Fibroblast of skin of back (primary cell): ENCODE measurements at regions not wholly inside any gene's neighbourhood (a gene's known extent, or its start where the extent isn't known, plus 50 kb on each side); places are given as distances from the start of the nearest gene placed in this dataset.

Source experiments
- DNase-seq: peaks from one replicate; pipeline ENCODE4 v3.0.0-alpha.2; 2013

DNA sequence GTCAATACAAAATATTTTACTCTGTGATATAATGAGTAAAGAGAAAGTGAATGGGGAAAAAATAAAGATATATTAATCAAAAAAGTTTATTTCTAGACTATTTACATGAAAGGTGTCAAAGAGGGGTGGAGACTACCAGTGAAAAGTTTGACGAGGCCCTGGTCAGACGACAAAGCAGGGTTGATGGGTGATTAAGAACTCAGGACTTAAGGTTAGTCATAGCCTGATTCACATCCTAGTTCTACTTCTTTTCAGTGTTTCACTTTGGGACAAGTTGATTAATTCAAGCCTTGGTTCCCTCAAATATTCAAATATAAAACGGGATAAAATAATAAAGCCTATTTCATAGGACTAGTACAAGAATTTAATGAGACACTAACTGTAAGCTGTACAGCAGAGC lies 178.2 kb upstream of the HS3ST5 start:
- DNase-seq = no peak

- no peak for DNase-seq
Measured at GRCh38 chr6:114514170-114514569, 171.3 kb upstream of the HS3ST5 start.

GRCh38 chr6:114471450-114471849 lies 128.6 kb upstream of the HS3ST5 start:
- no peak for DNase-seq

GRCh38 chr6:114467931-114468330 lies 125.1 kb upstream of the HS3ST5 start:
- DNase-seq = no peak

DNA sequence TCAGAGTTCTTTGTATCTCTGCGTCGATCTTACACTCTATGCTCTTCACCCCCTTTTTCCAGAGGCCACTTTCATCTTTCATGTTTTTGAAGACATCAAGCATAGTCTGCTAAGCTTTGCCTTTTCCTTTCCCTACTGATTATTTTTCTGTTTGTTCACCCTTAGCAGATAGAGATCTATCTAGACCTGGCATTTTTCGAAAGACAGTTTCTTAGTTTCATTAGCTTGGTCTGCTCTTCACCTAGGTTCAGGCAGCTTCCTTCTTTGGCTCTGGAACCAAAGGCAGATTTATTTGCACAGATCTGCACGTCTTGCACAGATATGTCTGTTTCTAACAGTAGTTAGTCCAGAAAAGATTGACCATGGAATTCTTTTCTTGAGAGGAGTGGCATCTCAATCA lies 122.7 kb upstream of the HS3ST5 start:
- DNase-seq = no peak

DNA sequence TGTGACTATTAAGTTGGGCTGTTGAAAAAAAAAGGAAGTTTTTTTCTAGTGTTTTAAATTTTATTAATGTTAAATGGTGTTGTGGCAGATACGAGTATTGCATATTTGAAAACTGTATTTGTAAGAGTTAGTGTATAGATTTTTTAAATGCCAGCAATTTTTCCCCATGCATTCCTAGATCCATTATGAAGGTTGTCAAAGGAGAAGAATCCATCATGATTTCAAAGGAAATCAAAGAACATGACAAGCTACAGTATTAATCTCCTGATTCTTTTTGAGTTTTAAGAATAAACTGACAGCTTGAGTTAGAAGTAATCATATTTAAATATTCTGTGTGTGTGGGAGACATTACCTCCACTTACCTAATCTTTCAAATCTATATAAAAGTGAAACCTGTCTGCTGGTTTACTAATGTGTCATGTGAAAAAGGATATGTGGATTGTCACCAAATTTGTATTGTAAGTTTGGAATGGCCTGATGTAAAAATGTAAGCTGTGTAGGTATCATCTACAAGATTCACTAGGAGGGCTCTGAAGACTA lies 111.0 kb upstream of the HS3ST5 start:
- DNase-seq = no peak

DNA sequence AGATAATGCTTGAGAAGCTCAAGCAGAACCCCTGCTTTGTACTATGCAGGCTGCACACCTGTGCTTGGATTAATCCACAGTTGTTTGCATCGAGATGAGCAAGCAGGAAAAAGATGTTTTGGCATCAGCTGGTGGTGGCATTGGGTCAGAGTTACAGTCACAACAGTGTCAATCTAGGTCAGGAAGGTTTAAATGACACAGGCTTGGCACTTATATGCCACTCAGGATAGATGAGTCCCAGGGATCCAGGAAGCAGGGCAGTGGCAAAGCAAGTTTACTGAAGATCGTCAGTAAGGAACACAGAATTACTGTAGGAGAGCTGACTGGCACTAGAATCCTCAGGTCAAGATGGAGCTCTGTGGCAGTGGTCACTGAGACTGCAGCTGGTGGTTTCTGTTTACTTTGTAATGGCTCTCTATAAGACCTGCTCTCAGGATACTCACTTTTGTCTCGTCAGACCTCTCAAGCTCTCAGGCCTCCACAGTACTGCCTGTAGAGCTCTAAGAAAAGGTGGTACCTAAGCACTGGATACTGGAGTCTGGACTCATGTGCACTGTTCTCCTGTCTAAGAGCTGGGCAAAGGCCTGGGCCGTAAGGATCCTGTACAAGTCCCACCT lies 110.1 kb upstream of the HS3ST5 start:
- no peak for DNase-seq

DNA sequence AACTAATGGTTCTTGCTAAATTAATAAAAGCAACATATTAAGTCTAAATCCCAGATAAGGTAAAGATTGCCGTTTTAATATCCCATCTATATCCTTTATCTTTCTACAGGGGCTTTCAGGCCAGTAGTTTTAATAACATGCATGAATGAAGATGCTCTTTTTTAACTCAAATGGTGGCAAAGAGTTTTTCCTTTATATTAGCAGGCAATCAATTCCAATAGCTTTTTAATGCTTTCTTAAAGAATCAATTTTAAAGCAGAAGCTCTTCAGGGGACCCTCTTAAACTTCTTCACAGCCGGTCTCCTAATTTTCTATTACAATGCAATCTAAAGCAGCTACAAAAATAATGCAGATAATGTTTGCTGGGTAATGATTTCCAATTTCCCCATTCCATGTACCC lies 107.8 kb upstream of the HS3ST5 start:
- no peak for DNase-seq

GRCh38 chr6:114449659-114450058 lies 106.8 kb upstream of the HS3ST5 start:
- DNase-seq = no peak

DNA sequence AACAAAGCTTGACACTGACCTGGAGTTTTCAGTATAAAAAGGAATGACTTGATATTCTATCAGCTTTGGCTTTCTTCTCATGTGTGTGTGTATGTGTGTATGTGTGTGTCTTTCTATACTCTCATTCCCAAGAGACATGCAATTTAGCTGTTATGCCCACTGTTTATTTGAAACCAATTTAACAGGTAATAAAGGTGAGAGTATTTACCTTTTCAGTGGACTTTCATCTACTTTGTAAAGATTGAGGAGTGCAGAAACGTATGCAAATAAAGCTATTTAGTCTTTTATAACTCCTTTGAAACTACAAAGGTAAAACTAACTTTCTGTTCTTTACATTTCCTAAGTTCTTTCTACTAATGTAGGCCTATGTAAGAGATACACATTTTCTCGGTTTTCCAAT lies 103.5 kb upstream of the HS3ST5 start:
- DNase-seq = no peak

GRCh38 chr6:114445846-114446245 lies 103.0 kb upstream of the HS3ST5 start:
- DNase-seq = no peak

GRCh38 chr6:114439411-114439810 lies 96.6 kb upstream of the HS3ST5 start:
- no peak for DNase-seq

- no peak for DNase-seq
Measured at GRCh38 chr6:114437235-114437634, 94.4 kb upstream of the HS3ST5 start.

- no peak for DNase-seq
Measured at GRCh38 chr6:114436691-114437090, 93.9 kb upstream of the HS3ST5 start.

DNA sequence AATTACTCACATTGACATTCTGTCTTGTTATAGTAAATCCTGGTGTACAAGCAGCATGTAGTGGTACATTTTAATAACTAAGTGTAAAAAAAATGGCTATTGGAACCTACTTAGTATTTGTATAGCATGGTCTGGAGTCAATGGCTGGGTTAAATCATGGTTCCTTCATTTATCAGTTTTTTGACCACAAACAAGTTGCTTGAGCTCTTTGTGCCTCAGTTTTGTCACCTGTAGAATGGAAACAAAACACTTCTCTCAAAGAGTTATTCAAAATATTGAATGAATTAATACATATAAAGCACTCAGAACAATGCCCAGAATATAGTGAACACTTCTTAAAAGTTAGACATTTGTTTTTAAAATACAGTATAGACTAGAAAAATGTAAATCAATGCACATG lies 93.2 kb upstream of the HS3ST5 start:
- no peak for DNase-seq

GRCh38 chr6:114432400-114432799 lies 89.6 kb upstream of the HS3ST5 start:
- DNase-seq = peak; percentile 3

DNA sequence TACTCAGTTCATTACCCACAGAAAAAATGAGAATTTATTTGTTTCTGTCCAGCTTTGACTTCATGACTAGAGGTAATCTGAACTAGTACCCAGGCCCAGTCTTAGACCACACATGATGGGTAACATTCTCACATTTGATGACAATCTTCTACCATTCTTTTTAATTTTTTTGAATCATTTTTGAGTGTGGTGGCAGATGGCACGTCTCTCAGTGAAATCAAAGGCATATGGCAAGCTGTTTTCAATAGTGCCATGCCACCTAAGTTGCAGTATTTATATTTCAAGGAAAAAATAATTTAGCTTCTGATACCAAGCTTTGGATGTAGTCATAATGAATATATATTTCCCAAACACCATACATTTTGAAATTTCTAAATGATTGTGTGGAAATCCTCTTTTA lies 88.8 kb upstream of the HS3ST5 start:
- DNase-seq = no peak

GRCh38 chr6:114430534-114431124 lies 87.8 kb upstream of the HS3ST5 start:
- no peak for DNase-seq

DNA sequence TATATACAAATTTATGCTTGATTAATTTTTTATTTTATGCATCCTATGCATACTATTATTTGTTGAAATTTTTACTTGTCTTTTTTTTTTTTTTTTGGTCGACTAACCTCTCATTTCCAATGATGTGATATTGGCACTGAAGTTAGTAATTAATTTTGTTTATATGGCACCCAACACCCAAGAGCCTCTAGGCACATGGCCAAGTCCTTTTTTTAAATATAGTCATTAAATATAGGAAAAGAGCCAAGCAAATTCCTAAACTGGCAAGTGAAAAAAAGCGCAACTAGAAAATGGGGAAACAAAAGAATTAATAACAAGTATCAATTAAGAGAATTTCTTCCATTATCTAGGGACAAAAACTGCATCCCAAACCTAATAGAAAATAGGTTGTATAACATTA lies 85.5 kb upstream of the HS3ST5 start:
- no peak for DNase-seq

DNA sequence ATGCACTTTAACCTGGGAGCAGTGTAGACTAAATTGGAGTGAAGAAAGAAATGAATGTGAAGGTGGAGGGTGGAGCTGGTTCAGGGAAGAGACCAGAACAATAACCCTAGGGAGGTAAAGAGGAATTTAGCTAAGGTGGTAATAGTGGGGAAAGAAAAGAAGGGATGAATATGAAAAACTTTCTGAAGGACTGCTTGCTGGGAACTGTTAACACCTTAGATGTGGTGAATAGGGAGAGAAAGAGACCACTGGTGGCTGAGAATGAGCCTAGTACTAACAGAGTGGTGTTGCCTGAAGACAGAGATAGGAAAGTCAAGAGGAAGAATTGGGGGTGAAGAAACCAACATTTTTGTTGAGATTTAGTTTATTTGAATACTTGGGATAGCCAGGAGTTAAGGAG lies 78.4 kb upstream of the HS3ST5 start:
- no peak for DNase-seq

- no peak for DNase-seq
Measured at GRCh38 chr6:114419175-114419574, 76.4 kb upstream of the HS3ST5 start.

- DNase-seq = no peak
Measured at GRCh38 chr6:114418304-114418972, 75.6 kb upstream of the HS3ST5 start.

DNA sequence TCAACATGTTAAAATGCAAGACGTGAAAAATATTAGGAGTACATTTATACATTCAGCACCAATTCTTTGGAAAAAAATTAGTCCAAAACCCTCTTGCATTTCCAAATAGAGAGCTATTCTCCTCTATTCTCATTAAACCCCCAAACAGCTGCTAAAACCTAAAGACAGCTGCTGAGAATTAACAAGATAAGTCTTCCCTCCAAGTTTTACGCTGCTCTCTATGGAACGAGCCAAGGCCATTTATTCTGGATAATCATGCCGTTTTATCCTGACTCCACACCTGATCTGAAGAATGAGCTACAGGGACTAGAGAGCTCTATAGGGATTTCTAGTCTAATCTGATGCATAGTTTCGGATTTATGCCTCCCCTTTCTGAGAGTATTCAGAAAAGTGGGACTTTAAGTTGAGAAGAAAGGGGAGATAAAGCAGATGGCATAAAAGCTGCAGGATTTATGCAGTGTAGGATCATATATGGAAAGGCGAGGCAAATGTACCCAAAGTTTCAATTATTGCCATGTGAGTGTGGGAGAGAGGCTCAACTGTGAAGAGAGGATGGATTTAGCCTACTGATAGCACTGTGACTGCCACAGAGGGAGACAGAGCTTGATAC lies 64.7 kb upstream of the HS3ST5 start:
- DNase-seq = no peak
